ENCODE measurements at regions not wholly inside any gene's neighbourhood (a gene's known extent, or its start where the extent isn't known, plus 50 kb on each side); places are given as distances from the start of the nearest gene placed in this dataset.

GRCh38 chr4:38204339-38205035 lies 244.3 kb downstream of the PTTG2 start:
- Histone ChIP-seq H3K27ac (ENCODE audit: low read depth, low read length, poor library complexity, severe bottlenecking) (no peak overlapping the region), H3K9me2 (ENCODE audit: insufficient read depth, low read length) (no peaks in the 10 kb centered on the region), H3K4me1 (ENCODE audit: insufficient read depth, low read length, poor library complexity, severe bottlenecking) (no peaks in the 10 kb centered on the region), H3K36me3 (ENCODE audit: insufficient read depth, low read length) (no peaks in the 10 kb centered on the region), H3K79me2 (ENCODE audit: insufficient read depth, low read depth, low read length) (no peaks in the 10 kb centered on the region), H2AFZ (ENCODE audit: low read length) (no peak overlapping the region), H3K4me3 (ENCODE audit: low read depth, low read length, poor library complexity, severe bottlenecking) (no peak overlapping the region), H3K4me2 (ENCODE audit: low read length) (no peak overlapping the region), H3K9me3 (ENCODE audit: low read length) (no peaks in the 10 kb centered on the region), H4K20me1 (ENCODE audit: insufficient read depth, low read length) (no peaks in the 10 kb centered on the region)
- CTCF ChIA-PET (ENCODE audit: unreplicated experiment): no interaction called here
- TF ChIP-seq CTCF (conservative IDR thresholded peaks at IDR 0.05; ENCODE audit: low read length) (no peak), EZH2phosphoT487 (IDR thresholded peaks at IDR 0.05; ENCODE audit: borderline replicate concordance, low read depth, low read length) (no peak)
- POLR2A ChIA-PET: interaction anchor here (0.7 kb wide), 1 partner anchor 31 kb away, joined by 3 read pairs; no protein-coding TSS in a partner anchor
- DNase-seq (ENCODE audit: low spot score): no peak
- intact Hi-C loops (cut with micrococcal nuclease; ENCODE audit: unreplicated experiment): no loop called here
- BruUV-seq (replicated peaks): no TSS peak

GRCh38 chr4:38205261-38205660 lies 245.1 kb downstream of the PTTG2 start:
- Histone ChIP-seq H3K4me2 (ENCODE audit: low read length) (no peak overlapping the region), H3K9me2 (ENCODE audit: insufficient read depth, low read length) (no peaks in the 10 kb centered on the region), H3K9me3 (ENCODE audit: low read length) (no peaks in the 10 kb centered on the region), H3K27ac (ENCODE audit: low read depth, low read length, poor library complexity, severe bottlenecking) (no peak overlapping the region), H2AFZ (ENCODE audit: low read length) (no peak overlapping the region), H4K20me1 (ENCODE audit: insufficient read depth, low read length) (no peaks in the 10 kb centered on the region), H3K4me3 (ENCODE audit: low read depth, low read length, poor library complexity, severe bottlenecking) (no peak overlapping the region), H3K4me1 (ENCODE audit: insufficient read depth, low read length, poor library complexity, severe bottlenecking) (no peaks in the 10 kb centered on the region), H3K36me3 (ENCODE audit: insufficient read depth, low read length) (no peaks in the 10 kb centered on the region), H3K79me2 (ENCODE audit: insufficient read depth, low read depth, low read length) (no peaks in the 10 kb centered on the region)
- intact Hi-C loops (cut with micrococcal nuclease; ENCODE audit: unreplicated experiment): no loop called here
- TF ChIP-seq EZH2phosphoT487 (IDR thresholded peaks at IDR 0.05; ENCODE audit: borderline replicate concordance, low read depth, low read length) (no peak), CTCF (conservative IDR thresholded peaks at IDR 0.05; ENCODE audit: low read length) (no peak)
- CTCF ChIA-PET (ENCODE audit: unreplicated experiment): no interaction called here
- no TSS peak for BruUV-seq (replicated peaks)
- POLR2A ChIA-PET: interaction anchor here (0.7 kb wide), 1 partner anchor 30 kb away, joined by 3 read pairs; no protein-coding TSS in a partner anchor
- no peak for DNase-seq (ENCODE audit: low spot score)

GRCh38 chr4:38207110-38207457 lies 246.9 kb downstream of the PTTG2 start:
- Histone ChIP-seq H3K36me3 (ENCODE audit: insufficient read depth, low read length) (no peaks in the 10 kb centered on the region), H3K79me2 (ENCODE audit: insufficient read depth, low read depth, low read length) (no peaks in the 10 kb centered on the region), H2AFZ (ENCODE audit: low read length) (no peak overlapping the region), H3K9me3 (ENCODE audit: low read length) (no peaks in the 10 kb centered on the region), H3K9me2 (ENCODE audit: insufficient read depth, low read length) (no peaks in the 10 kb centered on the region), H3K4me3 (ENCODE audit: low read depth, low read length, poor library complexity, severe bottlenecking) (no peak overlapping the region), H3K4me2 (ENCODE audit: low read length) (no peak overlapping the region), H4K20me1 (ENCODE audit: insufficient read depth, low read length) (no peaks in the 10 kb centered on the region), H3K27ac (ENCODE audit: low read depth, low read length, poor library complexity, severe bottlenecking) (no peak overlapping the region), H3K4me1 (ENCODE audit: insufficient read depth, low read length, poor library complexity, severe bottlenecking) (no peaks in the 10 kb centered on the region)
- ChIA-PET POLR2A (no interaction called here), CTCF (ENCODE audit: unreplicated experiment) (no interaction called here)
- BruUV-seq (replicated peaks): no TSS peak
- TF ChIP-seq EZH2phosphoT487 (IDR thresholded peaks at IDR 0.05; ENCODE audit: borderline replicate concordance, low read depth, low read length) (no peak), CTCF (conservative IDR thresholded peaks at IDR 0.05; ENCODE audit: low read length) (no peak)
- intact Hi-C loops (cut with micrococcal nuclease; ENCODE audit: unreplicated experiment): no loop called here
- no peak for DNase-seq (ENCODE audit: low spot score)

Measured in OCI-LY7 (cell line).